ENCODE measurements at regions not wholly inside any gene's neighbourhood (a gene's known extent, or its start where the extent isn't known, plus 50 kb on each side); places are given as distances from the start of the nearest gene placed in this dataset.

DNA sequence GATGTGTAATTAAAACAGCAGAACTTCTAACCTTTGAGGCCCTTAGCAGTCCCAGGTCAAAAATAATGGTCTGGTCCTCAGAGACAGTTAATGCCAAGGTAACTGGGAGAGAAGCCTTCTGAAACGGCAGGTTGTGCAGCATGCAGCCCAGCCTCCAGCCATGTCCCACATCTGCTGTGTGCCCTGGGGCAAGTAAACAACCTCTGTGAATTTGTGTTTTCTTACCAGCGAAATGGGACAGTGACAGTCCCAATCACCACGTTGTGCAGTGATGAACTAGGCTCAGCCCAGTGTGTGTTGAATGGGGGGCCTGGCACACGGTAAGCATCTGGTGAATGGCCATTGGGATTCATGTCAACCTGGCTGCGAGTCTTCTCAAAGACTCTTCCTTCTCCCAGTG lies 61.2 kb downstream of the EMX2 start:
- no peak for TF ChIP-seq REST (IDR thresholded peaks at IDR 0.05; ENCODE audit: low read depth, low read length)
- no peak for TF ChIP-seq CTCF (IDR thresholded peaks at IDR 0.05)
- TF ChIP-seq NFIC (IDR thresholded peaks at IDR 0.05; ENCODE audit: borderline replicate concordance), result no peak
- no peak for TF ChIP-seq POLR2AphosphoS5 (IDR thresholded peaks at IDR 0.05; ENCODE audit: low read depth, low read length)
- TF ChIP-seq EZH2phosphoT487 (IDR thresholded peaks at IDR 0.05; ENCODE audit: borderline replicate concordance, low read depth), result no peak
- TF ChIP-seq RFX5 (IDR thresholded peaks at IDR 0.05; ENCODE audit: low read length), result no peak
- TF ChIP-seq TAF1 (IDR thresholded peaks at IDR 0.05; ENCODE audit: borderline replicate concordance, low read depth, low read length), result no peak
- TF ChIP-seq TCF12 (IDR thresholded peaks at IDR 0.05), result no peak

All from SK-N-SH (cell line).